ENCODE measurements at regions not wholly inside any gene's neighbourhood (a gene's known extent, or its start where the extent isn't known, plus 50 kb on each side); places are given as distances from the start of the nearest gene placed in this dataset.
"Not testable (repeated sequence)": the region's sequence is repeated elsewhere in the genome, so short reads cannot be mapped to it uniquely, and the experiment has no call there.

- DNase-seq (ENCODE audit: low read depth), result no peak
Observed at GRCh38 chr2:2590841-2591541, 259.9 kb upstream of the MYT1L start.

GRCh38 chr2:2590141-2590540 is 259.1 kb upstream of the MYT1L start:
- no peak for DNase-seq (ENCODE audit: low read depth)

GRCh38 chr2:2588777-2589176 is 257.7 kb upstream of the MYT1L start:
- DNase-seq (ENCODE audit: low read depth), result no peak

GRCh38 chr2:2587354-2587753 is 256.3 kb upstream of the MYT1L start:
- no peak for DNase-seq (ENCODE audit: low read depth)

- no peak for DNase-seq (ENCODE audit: low read depth)
Observed at GRCh38 chr2:2586931-2587330, 255.9 kb upstream of the MYT1L start.

- no peak for DNase-seq (ENCODE audit: low read depth)
Observed at GRCh38 chr2:2586068-2586776, 255.1 kb upstream of the MYT1L start.

GRCh38 chr2:2582998-2583545 is 252.0 kb upstream of the MYT1L start:
- no peak for DNase-seq (ENCODE audit: low read depth)

- no peak for DNase-seq (ENCODE audit: low read depth)
Observed at GRCh38 chr2:2581331-2582159, 250.5 kb upstream of the MYT1L start.

- not testable (repeated sequence) for DNase-seq (ENCODE audit: low read depth)
Observed at GRCh38 chr2:2580841-2581240, 249.8 kb upstream of the MYT1L start.

- no peak for DNase-seq (ENCODE audit: low read depth)
Observed at GRCh38 chr2:2580341-2580740, 249.3 kb upstream of the MYT1L start.

GRCh38 chr2:2579814-2580213 is 248.7 kb upstream of the MYT1L start:
- DNase-seq (ENCODE audit: low read depth), result no peak

GRCh38 chr2:2577407-2577831 is 246.3 kb upstream of the MYT1L start:
- DNase-seq (ENCODE audit: low read depth), result no peak

GRCh38 chr2:2575870-2576386 is 244.9 kb upstream of the MYT1L start:
- DNase-seq (ENCODE audit: low read depth), result no peak

- DNase-seq (ENCODE audit: low read depth), result no peak
Observed at GRCh38 chr2:2575181-2575577, 244.1 kb upstream of the MYT1L start.

- DNase-seq (ENCODE audit: low read depth), result no peak
Observed at GRCh38 chr2:2574401-2575180, 243.5 kb upstream of the MYT1L start.

- DNase-seq (ENCODE audit: low read depth), result no peak
Observed at GRCh38 chr2:2573658-2574293, 242.7 kb upstream of the MYT1L start.

GRCh38 chr2:2573205-2573604 is 242.1 kb upstream of the MYT1L start:
- DNase-seq (ENCODE audit: low read depth), result no peak

- DNase-seq (ENCODE audit: low read depth), result no peak
Observed at GRCh38 chr2:2572393-2573204, 241.5 kb upstream of the MYT1L start.

- no peak for DNase-seq (ENCODE audit: low read depth)
Observed at GRCh38 chr2:2571301-2572150, 240.5 kb upstream of the MYT1L start.

All from renal cortical epithelial cell (primary cell).